GM10248 (cell line): ENCODE measurements at regions not wholly inside any gene's neighbourhood (a gene's known extent, or its start where the extent isn't known, plus 50 kb on each side); places are given as distances from the start of the nearest gene placed in this dataset.

Experiments
- CTCF ChIA-PET: fragments of 300-600 bp; sonication (Branson Sonifier 250); formaldehyde crosslinking; extraction: SDS; loops from one replicate; lab custom pipeline; 2021; ENCODE audit warnings: antibody characterized with exemption; lab: Yijun Ruan, JAX
- POLR2A ChIA-PET: fragments of 350-650 bp; sonication (Branson Sonifier 250); formaldehyde crosslinking; extraction: SDS; loops from one replicate; lab custom pipeline; 2020; ENCODE audit warnings: antibody characterized with exemption; lab: Yijun Ruan, JAX
- DNase-seq: peaks from one replicate; pipeline ENCODE4 v3.0.0; 2012; ENCODE audit errors: extremely low spot score
- TF ChIP-seq, protein P1 (sequence below): IDR thresholded peaks from 2 replicates; pipeline ENCODE4 v1.5.1; 2012; ENCODE audit warnings: mild to moderate bottlenecking, low read depth; ENCODE audit errors: extremely low read depth, missing control alignments, control extremely low read depth

DNA sequence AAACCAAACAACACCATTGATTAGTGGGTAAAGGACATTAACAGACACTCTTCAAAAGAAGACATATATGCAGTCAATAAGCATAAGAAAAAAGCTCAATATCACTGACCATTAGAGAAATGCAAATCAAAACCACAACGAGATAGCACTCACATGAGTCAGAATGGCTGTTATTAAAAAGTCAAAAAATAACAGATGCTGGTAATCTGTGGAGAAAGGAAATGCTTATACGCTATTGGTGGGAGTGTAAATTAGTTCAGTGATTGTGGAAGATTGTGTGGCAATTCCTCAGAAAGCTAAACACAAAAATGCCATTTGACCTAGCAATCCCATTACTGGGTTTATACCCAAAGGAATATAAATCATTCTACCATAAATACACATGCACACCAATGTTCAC is 182.6 kb downstream of the TRPC6 start:
- no peak for DNase-seq
- CTCF ChIA-PET, result interaction anchor here (1.3 kb wide), 1 partner anchor 11 kb away, joined by 4 read pairs; no protein-coding TSS in a partner anchor
- POLR2A ChIA-PET, result no interaction called here
- TF ChIP-seq, protein P1, sequence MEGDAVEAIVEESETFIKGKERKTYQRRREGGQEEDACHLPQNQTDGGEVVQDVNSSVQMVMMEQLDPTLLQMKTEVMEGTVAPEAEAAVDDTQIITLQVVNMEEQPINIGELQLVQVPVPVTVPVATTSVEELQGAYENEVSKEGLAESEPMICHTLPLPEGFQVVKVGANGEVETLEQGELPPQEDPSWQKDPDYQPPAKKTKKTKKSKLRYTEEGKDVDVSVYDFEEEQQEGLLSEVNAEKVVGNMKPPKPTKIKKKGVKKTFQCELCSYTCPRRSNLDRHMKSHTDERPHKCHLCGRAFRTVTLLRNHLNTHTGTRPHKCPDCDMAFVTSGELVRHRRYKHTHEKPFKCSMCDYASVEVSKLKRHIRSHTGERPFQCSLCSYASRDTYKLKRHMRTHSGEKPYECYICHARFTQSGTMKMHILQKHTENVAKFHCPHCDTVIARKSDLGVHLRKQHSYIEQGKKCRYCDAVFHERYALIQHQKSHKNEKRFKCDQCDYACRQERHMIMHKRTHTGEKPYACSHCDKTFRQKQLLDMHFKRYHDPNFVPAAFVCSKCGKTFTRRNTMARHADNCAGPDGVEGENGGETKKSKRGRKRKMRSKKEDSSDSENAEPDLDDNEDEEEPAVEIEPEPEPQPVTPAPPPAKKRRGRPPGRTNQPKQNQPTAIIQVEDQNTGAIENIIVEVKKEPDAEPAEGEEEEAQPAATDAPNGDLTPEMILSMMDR, result no peak

DNA sequence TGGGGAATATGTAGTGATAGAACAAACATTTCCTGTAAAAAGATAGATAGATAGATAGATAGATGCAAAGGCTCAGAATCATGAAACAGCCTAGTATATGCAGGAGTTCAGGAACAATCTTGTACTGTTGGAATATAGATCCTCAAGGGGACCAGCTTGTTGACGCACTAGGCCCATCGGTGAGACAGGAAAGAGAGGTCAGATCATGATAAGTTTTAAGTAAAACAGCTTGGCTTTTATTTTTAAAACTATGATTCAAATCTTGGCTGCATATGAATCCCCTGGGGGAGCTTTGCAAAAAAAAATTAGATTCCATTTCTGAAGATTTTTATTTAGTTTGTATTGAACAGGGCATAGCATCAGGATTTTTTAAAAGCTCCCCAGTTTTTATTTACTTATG is 185.8 kb downstream of the TRPC6 start:
- POLR2A ChIA-PET, result no interaction called here
- no peak for DNase-seq
- CTCF ChIA-PET, result interaction anchor here (0.8 kb wide), 1 partner anchor 8 kb away, joined by 3 read pairs; no protein-coding TSS in a partner anchor
- TF ChIP-seq, protein P1, result no peak

DNA sequence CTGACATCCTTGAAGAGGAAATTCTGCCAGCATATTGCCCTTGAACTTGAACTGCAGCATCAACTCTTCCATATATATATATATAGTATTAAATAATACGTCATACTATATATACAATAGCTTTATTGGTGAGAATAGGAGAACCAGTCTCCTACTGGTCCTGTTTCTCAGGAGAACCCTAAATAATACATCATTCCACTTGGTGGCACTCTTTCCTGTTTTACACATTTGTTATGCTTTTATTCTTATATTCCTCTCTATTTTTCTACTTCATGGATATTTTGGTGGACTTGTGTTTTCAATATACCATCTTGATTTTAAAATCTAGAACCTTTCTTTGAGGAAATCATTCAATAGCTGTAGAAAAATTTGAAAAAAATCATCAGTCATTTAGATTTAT is 193.3 kb downstream of the TRPC6 start:
- CTCF ChIA-PET, result no interaction called here

DNA sequence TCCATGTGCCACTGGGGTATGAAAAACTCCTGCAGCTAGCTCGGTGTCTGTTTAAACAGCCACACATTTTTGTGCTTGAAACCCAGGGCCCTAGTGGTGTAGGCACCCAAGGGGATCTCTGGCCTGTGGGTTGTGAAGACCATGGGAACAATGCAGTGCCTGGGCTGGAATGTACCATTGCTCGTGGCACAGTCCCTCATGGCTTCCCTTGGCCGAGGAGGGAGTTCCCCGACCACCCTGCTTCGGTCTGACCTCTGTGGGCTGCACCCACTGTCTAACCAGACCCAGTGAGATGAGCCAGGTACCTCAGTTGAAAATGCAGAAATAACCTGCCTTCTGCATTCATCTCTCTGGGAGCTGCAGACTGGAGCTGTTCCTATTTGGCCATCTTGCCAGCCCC is 214.0 kb downstream of the TRPC6 start:
- ChIA-PET CTCF (no interaction called here), POLR2A (no interaction called here)
- TF ChIP-seq, protein P1, result no peak

More for the DNA sequence above, 193.3 kb downstream of the TRPC6 start:
- no peak for DNase-seq
- TF ChIP-seq, protein P1, result no peak
- POLR2A ChIA-PET, result no interaction called here

DNA sequence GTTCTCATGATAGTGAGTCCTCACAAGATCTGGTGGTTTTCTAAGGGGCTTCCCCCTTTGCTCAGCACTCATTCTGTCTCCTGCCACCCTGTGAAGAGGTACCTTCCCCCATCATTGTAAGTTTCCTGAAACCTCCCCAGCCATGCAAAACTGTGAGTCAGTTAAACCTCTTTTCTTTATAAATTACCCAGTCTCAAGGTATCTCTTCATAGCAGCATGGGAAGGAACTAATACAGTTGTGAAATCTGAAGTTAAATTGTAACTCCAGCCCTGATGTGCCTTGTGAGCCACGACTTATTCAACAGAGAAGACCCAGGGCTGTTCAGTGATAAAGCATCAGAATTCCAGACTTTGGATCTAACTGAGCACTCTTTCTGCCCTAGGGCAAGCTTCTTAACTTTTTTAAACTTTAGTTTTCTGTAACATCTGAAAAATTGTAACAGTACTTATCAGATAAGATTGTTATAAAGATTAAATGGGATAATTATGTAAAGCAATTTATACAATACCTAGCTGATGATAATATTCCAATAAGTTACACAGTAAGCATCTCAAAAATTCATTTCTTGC is 220.0 kb downstream of the TRPC6 start:
- CTCF ChIA-PET, result no interaction called here
- POLR2A ChIA-PET, result no interaction called here
- TF ChIP-seq, protein P1, result no peak
- DNase-seq, result no peak

More for the DNA sequence above, 214.0 kb downstream of the TRPC6 start:
- no peak for DNase-seq

DNA sequence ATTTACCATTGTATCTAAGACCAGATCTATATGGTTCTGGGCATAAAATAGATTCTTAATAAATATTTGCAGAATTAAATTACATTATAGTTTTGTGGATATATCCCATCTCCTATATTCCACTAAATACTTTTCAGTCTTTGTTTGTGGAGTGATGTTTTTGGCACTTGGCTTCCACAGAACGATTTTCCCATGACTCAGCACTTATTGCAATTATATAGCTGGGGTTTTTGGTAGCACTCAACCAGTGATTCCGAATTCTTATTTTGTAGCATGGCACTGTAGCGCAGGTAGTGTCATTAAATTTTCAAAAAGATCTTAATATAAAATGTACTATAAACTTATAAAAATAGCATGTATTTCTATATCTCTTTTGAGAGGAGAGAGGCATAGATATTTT is 221.2 kb downstream of the TRPC6 start:
- ChIA-PET POLR2A (no interaction called here), CTCF (no interaction called here)
- TF ChIP-seq, protein P1, result no peak
- no peak for DNase-seq
